SH-SY5Y (cell line): ENCODE measurements at regions not wholly inside any gene's neighbourhood (a gene's known extent, or its start where the extent isn't known, plus 50 kb on each side); places are given as distances from the start of the nearest gene placed in this dataset.

Experiments used
- GATA2 ChIP-seq: IDR thresholded peaks from 2 replicates; pipeline ENCODE4 v1.6.1; 2011; ENCODE audit warnings: mild to moderate bottlenecking, low read depth, low read length
- GATA3 ChIP-seq: IDR thresholded peaks from 2 replicates; pipeline ENCODE4 v1.6.1; 2011; ENCODE audit warnings: low read depth, mild to moderate bottlenecking, low read length, moderate library complexity

GRCh38 chr12:42666671-42667243 lies 77.2 kb upstream of the PRICKLE1 start:
- TF ChIP-seq GATA3 (no peak), GATA2 (no peak)
